ENCODE measurements at regions not wholly inside any gene's neighbourhood (a gene's known extent, or its start where the extent isn't known, plus 50 kb on each side); places are given as distances from the start of the nearest gene placed in this dataset.

- no peak overlapping the region for H3K4me3 ChIP-seq (ENCODE audit: low read length)
- no peak for TF ChIP-seq CTCF (conservative IDR thresholded peaks at IDR 0.05; ENCODE audit: low read depth, low read length)
- no peak for DNase-seq (ENCODE audit: low read depth)
Observed at GRCh38 chr14:22429546-22430294, 159.3 kb downstream of the DAD1 start.

- no peak for DNase-seq (ENCODE audit: low read depth)
- no peak overlapping the region for H3K4me3 ChIP-seq (ENCODE audit: low read length)
- no peak for TF ChIP-seq CTCF (conservative IDR thresholded peaks at IDR 0.05; ENCODE audit: low read depth, low read length)
Observed at GRCh38 chr14:22428700-22429291, 160.2 kb downstream of the DAD1 start.

- no peak for TF ChIP-seq CTCF (conservative IDR thresholded peaks at IDR 0.05; ENCODE audit: low read depth, low read length)
- DNase-seq (ENCODE audit: low read depth), result no peak
- H3K4me3 ChIP-seq (ENCODE audit: low read length), result no peak overlapping the region
Observed at GRCh38 chr14:22427771-22428231, 161.2 kb downstream of the DAD1 start.

- no peak for DNase-seq (ENCODE audit: low read depth)
- no peak overlapping the region for H3K4me3 ChIP-seq (ENCODE audit: low read length)
- TF ChIP-seq CTCF (conservative IDR thresholded peaks at IDR 0.05; ENCODE audit: low read depth, low read length), result no peak
Observed at GRCh38 chr14:22426711-22427110, 162.3 kb downstream of the DAD1 start.

GRCh38 chr14:22423958-22424357 is 165.1 kb downstream of the DAD1 start:
- DNase-seq (ENCODE audit: low read depth), result no peak
- no peak overlapping the region for H3K4me3 ChIP-seq (ENCODE audit: low read length)
- no peak for TF ChIP-seq CTCF (conservative IDR thresholded peaks at IDR 0.05; ENCODE audit: low read depth, low read length)

- H3K4me3 ChIP-seq (ENCODE audit: low read length), result no peak overlapping the region
- DNase-seq (ENCODE audit: low read depth), result no peak
- TF ChIP-seq CTCF (conservative IDR thresholded peaks at IDR 0.05; ENCODE audit: low read depth, low read length), result no peak
Observed at GRCh38 chr14:22422238-22422637, 166.8 kb downstream of the DAD1 start.

All from retinal pigment epithelial cell (primary cell).